Peyer's patch (tissue), 4 donors: ENCODE measurements at regions not wholly inside any gene's neighbourhood (a gene's known extent, or its start where the extent isn't known, plus 50 kb on each side); places are given as distances from the start of the nearest gene placed in this dataset.

Experiments
- CTCF ChIP-seq, 6 experiments: fragments of 450-650 bp in 4 of 6; fragments of 200-600 bp in 2 of 6; sonication (generic) in 1 of 6; IDR thresholded peaks; one replicate each; pipeline ENCODE4 v1.5.1; 2017 to 2019; ENCODE audit warnings: antibody characterized with exemption in 6 of 6, mild to moderate bottlenecking in 3 of 6, moderate library complexity in 1 of 6
- POLR2A ChIP-seq, 2 donors: fragments of 450-650 bp; IDR thresholded peaks; one replicate each; pipeline ENCODE4 v1.5.1; 2017; ENCODE audit warnings: antibody characterized with exemption in 2 of 2, mild to moderate bottlenecking in 2 of 2, moderate library complexity in 2 of 2

- TF ChIP-seq CTCF (IDR thresholded peaks at IDR 0.05) (no peak), POLR2A (IDR thresholded peaks at IDR 0.05) (no peak)
Measured at GRCh38 chr17:52420555-52421078, 262.1 kb upstream of the CA10 start.
